Mesodermal cell (in vitro differentiated cells): ENCODE measurements at regions not wholly inside any gene's neighbourhood (a gene's known extent, or its start where the extent isn't known, plus 50 kb on each side); places are given as distances from the start of the nearest gene placed in this dataset.
"Not testable (repeated sequence)": the region's sequence is repeated elsewhere in the genome, so short reads cannot be mapped to it uniquely, and the experiment has no call there.

Experiments used
- H3K27ac ChIP-seq: 2 replicates; pipeline ENCODE4 v1.7.0; 2013; ENCODE audit warnings: mild to moderate bottlenecking, low read depth, low read length, moderate library complexity; ENCODE audit not compliant: severe bottlenecking
- H3K36me3 ChIP-seq: 2 replicates; pipeline ENCODE4 v1.7.1; 2013; ENCODE audit warnings: mild to moderate bottlenecking, low read length, moderate library complexity; ENCODE audit not compliant: control insufficient read depth, insufficient read depth
- H3K4me1 ChIP-seq: one replicate; pipeline ENCODE4 v1.7.1; 2013; ENCODE audit warnings: mild to moderate bottlenecking, low read length; ENCODE audit not compliant: insufficient read depth, control insufficient read depth, poor library complexity, severe bottlenecking
- H3K4me3 ChIP-seq: 2 replicates; pipeline ENCODE4 v1.7.0; 2013; ENCODE audit warnings: low read length, control low read depth, mild to moderate bottlenecking; ENCODE audit not compliant: insufficient read depth, poor library complexity, severe bottlenecking; ENCODE audit errors: extremely low read depth
- H3K9me3 ChIP-seq: 2 replicates; pipeline ENCODE4 v1.7.1; 2013; ENCODE audit warnings: mild to moderate bottlenecking, low read length, moderate library complexity; ENCODE audit not compliant: control insufficient read depth
- WGBS, 2 experiments: methylation state at CpG; one replicate each; pipeline ENCODE4 v1.1.5; 2013; ENCODE audit warnings: missing lambda C conversion rate in 2 of 2; ENCODE audit not compliant: insufficient coverage in 2 of 2; 5-methylcytosine and 5-hydroxymethylcytosine counted together

- Histone ChIP-seq H3K4me3 (no peak overlapping the region), H3K4me1 (no peaks in the 10 kb centered on the region), H3K9me3 (no peaks in the 10 kb centered on the region), H3K27ac (no peak overlapping the region), H3K36me3 (no peaks in the 10 kb centered on the region)
- WGBS, 2 experiments = 82 to 93% methylated on average over 2 of the region's 4 CpGs
These were observed 738.5 kb downstream of the DIAPH3 start for GRCh38 chr13:59425211-59425741.

- WGBS, 2 experiments = 80% methylated on average over 1 of the region's 1 CpG; no CpG with 5 or more reads in 1 of the 2 experiments
- no peak overlapping the region for H3K27ac ChIP-seq
- no peak overlapping the region for H3K4me3 ChIP-seq
- no peaks in the 10 kb centered on the region for H3K4me1 ChIP-seq
- peaks cover 22% of the 10 kb centered on the region for H3K9me3 ChIP-seq
- no peaks in the 10 kb centered on the region for H3K36me3 ChIP-seq
These were observed 728.7 kb downstream of the DIAPH3 start for GRCh38 chr13:59435024-59435423.

- Histone ChIP-seq H3K4me1 (no peaks in the 10 kb centered on the region), H3K9me3 (peaks cover 22% of the 10 kb centered on the region), H3K36me3 (no peaks in the 10 kb centered on the region), H3K4me3 (no peak overlapping the region), H3K27ac (peak overlapping the region; percentile 13)
- no CpG with 5 or more reads among the region's 2 CpGs for WGBS, 2 experiments
These were observed 726.0 kb downstream of the DIAPH3 start for GRCh38 chr13:59437544-59438301.

GRCh38 chr13:59439776-59440428, 723.8 kb downstream of the DIAPH3 start:
- Histone ChIP-seq H3K27ac (no peak overlapping the region), H3K36me3 (no peaks in the 10 kb centered on the region), H3K4me1 (no peaks in the 10 kb centered on the region), H3K9me3 (peaks cover 4% of the 10 kb centered on the region), H3K4me3 (no peak overlapping the region)
- 93 to 95% methylated on average over 20 to 27 of the region's 29 CpGs for WGBS, 2 experiments

- not testable (repeated sequence) for H3K4me1 ChIP-seq, H3K36me3 ChIP-seq, H3K27ac ChIP-seq, H3K4me3 ChIP-seq, H3K9me3 ChIP-seq
- WGBS, 2 experiments = 84 to 92% methylated on average over 8 to 10 of the region's 13 CpGs
These were observed 722.7 kb downstream of the DIAPH3 start for GRCh38 chr13:59441068-59441467.

GRCh38 chr13:59441596-59442280, 722.0 kb downstream of the DIAPH3 start:
- Histone ChIP-seq H3K4me1 (peaks cover 6% of the 10 kb centered on the region), H3K9me3 (no peaks in the 10 kb centered on the region), H3K36me3 (no peaks in the 10 kb centered on the region), H3K4me3 (no peak overlapping the region), H3K27ac (no peak overlapping the region)
- 78 to 89% methylated on average over 4 to 7 of the region's 7 CpGs for WGBS, 2 experiments

- Histone ChIP-seq H3K4me1 (peaks cover 12% of the 10 kb centered on the region), H3K27ac (no peak overlapping the region), H3K9me3 (no peaks in the 10 kb centered on the region), H3K36me3 (no peaks in the 10 kb centered on the region), H3K4me3 (no peak overlapping the region)
- 33 to 78% methylated on average over 1 of the region's 4 CpGs for WGBS, 2 experiments
These were observed 721.3 kb downstream of the DIAPH3 start for GRCh38 chr13:59442461-59442860.

- Histone ChIP-seq H3K9me3 (no peaks in the 10 kb centered on the region), H3K4me3 (no peak overlapping the region), H3K4me1 (peaks cover 16% of the 10 kb centered on the region), H3K36me3 (no peaks in the 10 kb centered on the region), H3K27ac (no peak overlapping the region)
- 83% methylated on average over 1 of the region's 6 CpGs; no CpG with 5 or more reads in 1 of the 2 experiments for WGBS, 2 experiments
These were observed 720.7 kb downstream of the DIAPH3 start for GRCh38 chr13:59442944-59443486.

- Histone ChIP-seq H3K4me3 (no peak overlapping the region), H3K4me1 (peaks cover 23% of the 10 kb centered on the region), H3K27ac (no peak overlapping the region), H3K36me3 (no peaks in the 10 kb centered on the region), H3K9me3 (no peaks in the 10 kb centered on the region)
- 80% methylated on average over 4 of the region's 6 CpGs; no CpG with 5 or more reads in 1 of the 2 experiments for WGBS, 2 experiments
These were observed 719.4 kb downstream of the DIAPH3 start for GRCh38 chr13:59444210-59444857.

GRCh38 chr13:59445812-59446211, 717.9 kb downstream of the DIAPH3 start:
- Histone ChIP-seq H3K36me3 (no peaks in the 10 kb centered on the region), H3K9me3 (no peaks in the 10 kb centered on the region)
- 60 to 83% methylated on average over 2 of the region's 2 CpGs for WGBS, 2 experiments

More at GRCh38 chr13:59445812-59446211, 717.9 kb downstream of the DIAPH3 start:
- H3K4me3 ChIP-seq = no peak overlapping the region
- peaks cover 36% of the 10 kb centered on the region for H3K4me1 ChIP-seq
- H3K27ac ChIP-seq = no peak overlapping the region
